ENCODE measurements at regions not wholly inside any gene's neighbourhood (a gene's known extent, or its start where the extent isn't known, plus 50 kb on each side); places are given as distances from the start of the nearest gene placed in this dataset.

- no peaks in the 10 kb centered on the region for H3K36me3 ChIP-seq (replicated peaks in 1 of 2; ENCODE audit: control insufficient read depth in 1 of 2, insufficient read depth in 2 of 2, low read length in 2 of 2)
- no peaks in the 10 kb centered on the region for H3K79me2 ChIP-seq (ENCODE audit: insufficient read depth, low read length)
- POLR2A ChIA-PET = no interaction called here
- H2AFZ ChIP-seq (ENCODE audit: low read length) = no peak overlapping the region
- H3K9ac ChIP-seq (ENCODE audit: insufficient read depth, low read depth, low read length) = no peak overlapping the region
- DNase-seq (ENCODE audit: low spot score) (no peak), ATAC-seq (no peak), FAIRE-seq (no peak)
- CTCF ChIA-PET (ENCODE audit: low intra/inter-chr PET ratio, low total read pairs) = interaction anchor here (1.1 to 2.8 kb wide), 4 partner anchors 145 to 963 kb away, joined by 3 to 36 read pairs (median 12); no protein-coding TSS in a partner anchor
- H3K4me3 ChIP-seq (replicated peaks in 1 of 3; ENCODE audit: insufficient read depth in 1 of 3, low read depth in 2 of 3, low read length in 3 of 3) = no peak overlapping the region
- intact Hi-C loops (cut with micrococcal nuclease; ENCODE audit: unreplicated experiment) (loop anchor here (5.0 kb wide), 2 partner anchors 619 to 1159 kb away; no protein-coding TSS in a partner anchor), in situ Hi-C loops (cut with HindIII; ENCODE audit: extremely low pct_ligation_motif_present, low pct_unique_long_range_greater_than_20kb) (loop anchor here (5.0 to 10.0 kb wide), 4 partner anchors 144 to 962 kb away; no protein-coding TSS in a partner anchor)
- no peaks in the 10 kb centered on the region for H4K20me1 ChIP-seq (ENCODE audit: insufficient read depth, low read length)
- peaks cover 19% of the 10 kb centered on the region for H3K4me1 ChIP-seq (ENCODE audit: insufficient read depth, low read length)
- TF ChIP-seq ZSCAN22 (CRISPR knock-in tag; IDR thresholded peaks at IDR 0.05) (no peak), KAT8 (CRISPR knock-in tag; IDR thresholded peaks at IDR 0.05) (no peak), NR0B2 (CRISPR knock-in tag; IDR thresholded peaks at IDR 0.05) (no peak), ZSCAN20 (CRISPR knock-in tag; IDR thresholded peaks at IDR 0.05; ENCODE audit: borderline replicate concordance) (no peak), ZHX2 (IDR thresholded peaks at IDR 0.05; ENCODE audit: low read depth) (no peak), ZHX2 (CRISPR knock-in tag; IDR thresholded peaks at IDR 0.05; ENCODE audit: borderline replicate concordance) (no peak), ZNF124 (CRISPR knock-in tag; IDR thresholded peaks at IDR 0.05) (no peak), SP140L (CRISPR knock-in tag; IDR thresholded peaks at IDR 0.05; ENCODE audit: borderline replicate concordance) (no peak), CHCHD3 (CRISPR knock-in tag; IDR thresholded peaks at IDR 0.05) (no peak), SRY (CRISPR knock-in tag; IDR thresholded peaks at IDR 0.05) (no peak), HDAC1 (CRISPR knock-in tag; IDR thresholded peaks at IDR 0.05) (no peak), SAP130 (CRISPR knock-in tag; IDR thresholded peaks at IDR 0.05; ENCODE audit: low read depth) (no peak), GRHL1 (CRISPR knock-in tag; conservative IDR thresholded peaks at IDR 0.05) (no peak)
- BruUV-seq (replicated peaks) = no TSS peak
- H3K27ac ChIP-seq (ENCODE audit: extremely low read length, insufficient read depth, low read length) = no peak overlapping the region
- no peak overlapping the region for H3K4me2 ChIP-seq (ENCODE audit: low read depth, low read length)
- H3K9me3 ChIP-seq (ENCODE audit: low read length) = no peaks in the 10 kb centered on the region
- peaks cover 0 to 7% of the 10 kb centered on the region in 2 experiments; a peak in 2 of 5 replicates for H3K27me3 ChIP-seq (ENCODE audit: control insufficient read depth in 1 of 2, insufficient read depth in 2 of 2, low read length in 2 of 2)
- WGBS (ENCODE audit: low lambda C conversion rate) = 28% methylated on average over 4 of the region's 4 CpGs
Observed at GRCh38 chr14:38866461-38866860, 236.6 kb downstream of the SEC23A start.

Measured in HepG2 (cell line).